GM19023 (cell line): ENCODE measurements at regions not wholly inside any gene's neighbourhood (a gene's known extent, or its start where the extent isn't known, plus 50 kb on each side); places are given as distances from the start of the nearest gene placed in this dataset.

Experiments
- ATAC-seq: cut with Tn5 transposase; IDR thresholded peaks from one replicate; pipeline ENCODE4 v1.9.1; 2021; ENCODE audit warnings: mild to moderate bottlenecking, moderate library complexity; ENCODE audit not compliant: unreplicated experiment

GRCh38 chr20:60867589-60867988 lies 384.5 kb upstream of the CDH4 start:
- no peak for ATAC-seq

- ATAC-seq = no peak
Measured at GRCh38 chr20:60868316-60868891, 383.7 kb upstream of the CDH4 start.

- ATAC-seq = no peak
Measured at GRCh38 chr20:60869087-60869486, 383.0 kb upstream of the CDH4 start.

- ATAC-seq = no peak
Measured at GRCh38 chr20:60869625-60870024, 382.4 kb upstream of the CDH4 start.

- ATAC-seq = no peak
Measured at GRCh38 chr20:60870040-60870439, 382.0 kb upstream of the CDH4 start.

- ATAC-seq = no peak
Measured at GRCh38 chr20:60872224-60872623, 379.8 kb upstream of the CDH4 start.

- ATAC-seq = no peak
Measured at GRCh38 chr20:60877071-60877857, 374.8 kb upstream of the CDH4 start.

GRCh38 chr20:60882836-60883235 lies 369.2 kb upstream of the CDH4 start:
- no peak for ATAC-seq

- ATAC-seq = no peak
Measured at GRCh38 chr20:60883496-60883895, 368.6 kb upstream of the CDH4 start.

GRCh38 chr20:60884277-60884676 lies 367.8 kb upstream of the CDH4 start:
- no peak for ATAC-seq

- ATAC-seq = no peak
Measured at GRCh38 chr20:60888771-60889170, 363.3 kb upstream of the CDH4 start.

GRCh38 chr20:60892095-60892813 lies 359.8 kb upstream of the CDH4 start:
- no peak for ATAC-seq

GRCh38 chr20:60894091-60894490 lies 358.0 kb upstream of the CDH4 start:
- no peak for ATAC-seq

- no peak for ATAC-seq
Measured at GRCh38 chr20:60895363-60896079, 356.5 kb upstream of the CDH4 start.

- no peak for ATAC-seq
Measured at GRCh38 chr20:60897976-60898375, 354.1 kb upstream of the CDH4 start.

- ATAC-seq = no peak
Measured at GRCh38 chr20:60899320-60899719, 352.7 kb upstream of the CDH4 start.

GRCh38 chr20:60900618-60901017 lies 351.4 kb upstream of the CDH4 start:
- ATAC-seq = no peak

- ATAC-seq = no peak
Measured at GRCh38 chr20:60901831-60902230, 350.2 kb upstream of the CDH4 start.

GRCh38 chr20:60903325-60903971 lies 348.6 kb upstream of the CDH4 start:
- ATAC-seq = no peak

- ATAC-seq = no peak
Measured at GRCh38 chr20:60904730-60905129, 347.3 kb upstream of the CDH4 start.

GRCh38 chr20:60905919-60906318 lies 346.1 kb upstream of the CDH4 start:
- ATAC-seq = no peak
